OCI-M2 (cell line): ENCODE measurements at regions not wholly inside any gene's neighbourhood (a gene's known extent, or its start where the extent isn't known, plus 50 kb on each side); places are given as distances from the start of the nearest gene placed in this dataset.
"Not testable (repeated sequence)": the region's sequence is repeated elsewhere in the genome, so short reads cannot be mapped to it uniquely, and the experiment has no call there.

ENCODE experiments used
- DNase-seq: peaks from one replicate; lab custom pipeline; 2025; ENCODE audit not compliant: unreplicated experiment; lab: John Stamatoyannopoulos, UW

- no peak for DNase-seq
Measured at GRCh38 chr2:210955591-210955990, 399.2 kb downstream of the CPS1 start.

- no peak for DNase-seq
Measured at GRCh38 chr2:210956101-210956500, 399.7 kb downstream of the CPS1 start.

GRCh38 chr2:210961249-210961648, 404.9 kb downstream of the CPS1 start:
- DNase-seq: no peak

- DNase-seq: no peak
Measured at GRCh38 chr2:210963386-210963785, 407.0 kb downstream of the CPS1 start.

- DNase-seq: no peak
Measured at GRCh38 chr2:210964141-210964764, 407.9 kb downstream of the CPS1 start.

GRCh38 chr2:210965472-210965871, 409.1 kb downstream of the CPS1 start:
- no peak for DNase-seq

GRCh38 chr2:210966330-210966729, 409.9 kb downstream of the CPS1 start:
- DNase-seq: no peak

- no peak for DNase-seq
Measured at GRCh38 chr2:210971431-210971830, 415.0 kb downstream of the CPS1 start.

GRCh38 chr2:210986806-210987205, 430.4 kb downstream of the CPS1 start:
- DNase-seq: not testable (repeated sequence)

- no peak for DNase-seq
Measured at GRCh38 chr2:210991107-210991506, 434.7 kb downstream of the CPS1 start.

- DNase-seq: no peak
Measured at GRCh38 chr2:210994104-210994503, 437.7 kb downstream of the CPS1 start.

- no peak for DNase-seq
Measured at GRCh38 chr2:210997373-210997772, 441.0 kb downstream of the CPS1 start.

GRCh38 chr2:210998334-210998733, 441.9 kb downstream of the CPS1 start:
- no peak for DNase-seq

GRCh38 chr2:211014376-211014775, 458.0 kb downstream of the CPS1 start:
- no peak for DNase-seq

GRCh38 chr2:211014906-211015305, 458.5 kb downstream of the CPS1 start:
- DNase-seq: no peak

GRCh38 chr2:211025089-211025488, 468.7 kb downstream of the CPS1 start:
- not testable (repeated sequence) for DNase-seq

- no peak for DNase-seq
Measured at GRCh38 chr2:211026109-211026508, 469.7 kb downstream of the CPS1 start.

GRCh38 chr2:211027976-211028375, 471.6 kb downstream of the CPS1 start:
- DNase-seq: no peak

- no peak for DNase-seq
Measured at GRCh38 chr2:211033765-211034164, 477.4 kb downstream of the CPS1 start.

GRCh38 chr2:211035548-211036185, 479.3 kb downstream of the CPS1 start:
- DNase-seq: no peak

- DNase-seq: no peak
Measured at GRCh38 chr2:211045025-211045424, 488.6 kb downstream of the CPS1 start.

GRCh38 chr2:211049321-211050018, 493.1 kb downstream of the CPS1 start:
- DNase-seq: no peak
